D721Med (cell line): ENCODE measurements at regions not wholly inside any gene's neighbourhood (a gene's known extent, or its start where the extent isn't known, plus 50 kb on each side); places are given as distances from the start of the nearest gene placed in this dataset.

Experiments used
- DNase-seq: peaks from one replicate; pipeline ENCODE4 v3.0.0; 2011; ENCODE audit warnings: low spot score; ENCODE audit not compliant: insufficient read length
- FAIRE-seq: peaks from 2 replicates; lab custom pipeline; 2011; peaks lifted over from hg19 to GRCh38; lab: Jason Lieb, UNC
- TF ChIP-seq, protein P1 (sequence below): IDR thresholded peaks from 2 replicates; pipeline ENCODE4 v1.5.1; 2012; ENCODE audit warnings: mild to moderate bottlenecking, control low read depth; ENCODE audit not compliant: insufficient read depth; ENCODE audit errors: missing control alignments

DNA sequence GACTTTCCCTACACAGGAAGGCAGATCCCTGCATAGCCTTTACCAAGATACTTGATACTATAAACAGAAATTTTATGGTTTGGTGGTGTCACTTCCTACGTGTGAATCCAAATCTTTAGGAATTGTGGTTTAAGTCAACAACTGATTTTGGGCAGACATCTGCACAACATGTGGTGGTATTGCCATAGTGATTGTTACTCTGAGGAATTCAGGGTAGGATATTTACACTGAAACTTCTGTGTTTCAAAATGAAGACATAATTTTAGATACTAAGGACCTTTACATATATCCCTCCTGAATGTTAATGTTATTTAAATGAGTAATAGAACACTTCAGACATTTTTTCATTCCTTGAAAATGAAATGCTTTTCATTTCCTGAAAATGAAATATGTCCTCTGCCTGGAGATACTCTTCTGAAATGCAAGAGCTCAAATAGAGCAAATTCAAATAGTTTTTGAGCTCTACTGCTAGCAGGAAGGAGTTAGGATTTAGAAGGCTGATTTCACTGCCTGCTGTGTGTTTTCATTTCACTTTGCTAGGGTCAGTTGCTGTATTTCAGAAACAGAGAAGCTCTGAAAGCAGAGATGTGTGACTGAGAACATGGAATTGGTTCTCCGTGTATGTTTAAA is 77.2 kb downstream of the MDH1 start:
- TF ChIP-seq, protein P1, sequence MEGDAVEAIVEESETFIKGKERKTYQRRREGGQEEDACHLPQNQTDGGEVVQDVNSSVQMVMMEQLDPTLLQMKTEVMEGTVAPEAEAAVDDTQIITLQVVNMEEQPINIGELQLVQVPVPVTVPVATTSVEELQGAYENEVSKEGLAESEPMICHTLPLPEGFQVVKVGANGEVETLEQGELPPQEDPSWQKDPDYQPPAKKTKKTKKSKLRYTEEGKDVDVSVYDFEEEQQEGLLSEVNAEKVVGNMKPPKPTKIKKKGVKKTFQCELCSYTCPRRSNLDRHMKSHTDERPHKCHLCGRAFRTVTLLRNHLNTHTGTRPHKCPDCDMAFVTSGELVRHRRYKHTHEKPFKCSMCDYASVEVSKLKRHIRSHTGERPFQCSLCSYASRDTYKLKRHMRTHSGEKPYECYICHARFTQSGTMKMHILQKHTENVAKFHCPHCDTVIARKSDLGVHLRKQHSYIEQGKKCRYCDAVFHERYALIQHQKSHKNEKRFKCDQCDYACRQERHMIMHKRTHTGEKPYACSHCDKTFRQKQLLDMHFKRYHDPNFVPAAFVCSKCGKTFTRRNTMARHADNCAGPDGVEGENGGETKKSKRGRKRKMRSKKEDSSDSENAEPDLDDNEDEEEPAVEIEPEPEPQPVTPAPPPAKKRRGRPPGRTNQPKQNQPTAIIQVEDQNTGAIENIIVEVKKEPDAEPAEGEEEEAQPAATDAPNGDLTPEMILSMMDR: no peak
- FAIRE-seq (no peak), DNase-seq (no peak)

DNA sequence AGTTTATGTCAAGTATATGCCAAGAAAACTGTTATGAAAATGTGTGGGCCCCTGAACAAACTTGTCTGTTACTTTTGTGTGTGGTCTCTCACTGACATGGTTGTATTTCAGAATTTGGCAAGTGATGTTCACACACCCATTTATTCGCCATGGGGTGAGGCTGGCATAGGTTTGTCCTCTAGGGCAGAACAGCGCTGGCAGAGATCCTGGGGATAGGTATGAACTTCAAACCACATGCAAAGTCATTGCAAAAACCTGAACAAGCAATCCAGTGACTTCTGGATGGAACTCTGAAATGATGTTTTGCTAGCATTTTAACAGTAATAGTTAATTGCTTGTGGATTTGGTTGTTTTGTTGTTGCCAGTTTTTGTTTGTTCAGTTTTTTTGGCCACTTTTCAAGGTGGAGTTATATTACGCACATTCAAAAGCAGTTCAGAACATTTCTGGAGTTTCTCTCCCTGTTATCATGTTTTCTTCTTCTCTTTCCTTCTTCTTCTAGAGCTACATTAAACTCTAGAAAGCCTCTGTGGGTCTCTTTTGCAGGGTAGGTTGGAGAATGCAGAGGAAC is 78.5 kb downstream of the MDH1 start:
- TF ChIP-seq, protein P1: no peak

DNA sequence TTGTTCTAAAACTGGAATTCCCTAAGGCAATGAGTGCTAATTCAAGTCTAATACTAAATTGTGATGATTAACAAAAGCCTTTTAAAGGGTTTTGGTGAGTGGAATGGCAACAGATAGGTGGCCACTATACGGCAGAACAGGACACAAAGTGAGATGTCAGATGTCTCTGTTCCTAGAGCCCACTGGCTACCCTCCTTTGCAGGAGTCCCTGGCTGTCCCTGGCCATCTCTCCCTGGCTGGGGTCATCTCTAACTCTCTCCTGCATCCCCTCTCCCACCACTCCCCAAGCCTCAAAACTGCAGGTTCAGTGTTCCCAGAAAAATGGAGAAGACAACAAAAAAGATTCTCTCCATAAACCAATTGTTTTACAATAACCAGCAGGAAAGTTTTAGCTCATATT is 79.2 kb downstream of the MDH1 start:
- no peak for FAIRE-seq
- no peak for DNase-seq
- TF ChIP-seq, protein P1: no peak

More for the DNA sequence above, 78.5 kb downstream of the MDH1 start:
- no peak for DNase-seq
- no peak for FAIRE-seq

DNA sequence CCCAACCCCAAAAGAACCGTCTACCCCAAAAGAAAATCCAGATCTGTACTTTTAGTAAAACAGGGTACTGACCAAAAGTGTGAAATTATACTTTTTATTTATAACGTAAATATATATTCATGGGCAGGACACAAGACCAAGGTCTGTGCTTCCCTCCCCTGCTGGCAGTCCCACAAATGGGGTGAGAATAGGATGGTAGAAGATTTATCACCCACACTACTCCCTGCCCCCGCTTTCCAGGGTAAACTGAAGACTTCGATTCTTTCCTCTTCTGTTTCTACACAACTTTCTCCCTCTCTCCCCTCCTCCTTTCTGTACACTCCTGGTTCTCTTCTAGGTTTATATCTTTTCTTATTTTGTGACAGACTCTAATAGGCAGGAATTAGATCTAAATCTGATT is 79.7 kb downstream of the MDH1 start:
- TF ChIP-seq, protein P1: no peak
- FAIRE-seq (no peak), DNase-seq (no peak)

DNA sequence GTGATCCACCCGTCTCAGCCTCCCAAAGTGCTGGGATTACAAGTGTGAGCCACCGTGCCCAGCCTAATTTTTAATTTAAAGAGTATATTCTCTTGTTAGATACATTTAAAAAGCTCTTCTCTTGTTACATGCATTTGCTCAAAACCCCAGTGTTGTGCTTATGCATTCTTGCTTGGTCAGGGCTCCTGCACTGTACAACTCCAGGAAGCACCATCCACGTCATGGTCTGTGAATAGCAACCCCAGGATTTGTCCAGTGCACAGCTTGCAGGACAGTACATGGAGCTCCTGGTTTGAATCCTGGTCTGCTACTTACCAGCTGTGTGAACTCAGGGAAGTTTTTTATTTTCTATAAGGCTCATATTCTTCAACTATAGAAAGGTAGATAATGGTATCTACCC is 80.8 kb downstream of the MDH1 start:
- FAIRE-seq (no peak), DNase-seq (no peak)
- TF ChIP-seq, protein P1: no peak

DNA sequence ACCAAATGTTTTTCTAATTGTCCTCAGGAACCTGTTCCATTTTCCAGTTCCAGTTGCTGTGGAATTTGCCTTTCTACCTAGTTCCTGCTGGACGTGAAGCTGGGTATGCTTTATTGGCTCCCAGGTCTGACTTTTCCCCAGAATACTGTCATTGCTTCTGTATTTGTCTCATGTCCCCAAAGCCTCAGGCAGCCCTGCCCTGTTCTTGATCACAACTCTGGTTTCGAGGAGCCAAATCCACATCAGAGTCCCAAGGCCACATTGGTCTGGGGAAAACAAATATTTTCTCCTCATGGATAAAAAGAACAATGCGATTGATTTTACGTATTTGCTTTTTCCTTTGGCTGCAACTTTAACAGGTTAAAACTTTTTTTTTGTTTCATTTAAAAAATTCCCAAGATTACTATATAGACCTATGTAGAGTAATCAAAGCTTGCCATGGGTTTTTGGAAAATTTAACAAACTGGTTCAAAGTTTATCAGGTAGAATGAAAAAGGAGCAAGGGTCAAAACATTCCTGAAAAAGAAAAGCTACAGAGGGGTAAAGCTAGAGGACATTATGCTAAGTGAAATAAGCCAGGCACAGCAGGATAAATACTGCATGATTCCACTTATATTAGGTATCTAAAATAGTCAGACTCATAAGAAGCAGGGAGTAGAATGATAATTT is 85.2 kb downstream of the MDH1 start:
- DNase-seq (no peak), FAIRE-seq (no peak)
- TF ChIP-seq, protein P1: no peak

DNA sequence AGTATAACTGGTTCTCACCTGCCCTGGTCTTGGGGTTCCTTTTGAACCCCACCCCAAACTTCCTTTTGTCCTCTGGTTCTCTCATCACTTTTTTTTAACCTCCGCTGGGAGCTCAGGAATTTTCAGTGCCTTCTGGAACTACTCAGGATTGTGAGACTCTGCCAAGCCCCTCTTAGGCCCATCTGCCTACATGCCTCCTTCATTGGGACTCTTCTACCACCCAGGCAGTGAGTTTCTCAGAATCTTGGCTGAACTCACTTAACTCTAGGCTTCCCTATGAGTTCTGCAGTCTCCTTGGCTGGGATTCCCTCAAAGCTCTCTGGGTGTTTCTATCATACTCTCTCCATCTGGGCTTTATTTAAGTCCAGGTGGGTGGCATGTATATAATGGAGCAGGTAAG is 86.3 kb downstream of the MDH1 start:
- TF ChIP-seq, protein P1: no peak
- DNase-seq (no peak), FAIRE-seq (no peak)
